B cell (primary cell): ENCODE measurements at regions not wholly inside any gene's neighbourhood (a gene's known extent, or its start where the extent isn't known, plus 50 kb on each side); places are given as distances from the start of the nearest gene placed in this dataset.

Experiments used
- ATAC-seq: fragments of 200-7000 bp; cut with Tn5 transposase; one replicate; pipeline ENCODE4 v1.10.0; 2021; ENCODE audit warnings: low read depth, mild to moderate bottlenecking, moderate number of reproducible peaks, moderate library complexity
- CTCF ChIA-PET: fragments of 350-600 bp; sonication (Branson Sonifier 250); formaldehyde crosslinking; loops from one replicate; lab custom pipeline; 2021; ENCODE audit warnings: antibody characterized with exemption, inconsistent platforms; lab: Charles Lee
- POLR2A ChIA-PET: fragments of 350-600 bp; sonication (Branson Sonifier 250); formaldehyde crosslinking; loops from one replicate; lab custom pipeline; 2021; ENCODE audit warnings: antibody characterized with exemption; lab: Charles Lee
- DNase-seq: peaks from one replicate; pipeline ENCODE4 v3.0.0; 2013
- H2AFZ ChIP-seq: 2 replicates; pipeline ENCODE4 v1.6.1; 2012; ENCODE audit warnings: mild to moderate bottlenecking, low read depth, low read length; ENCODE audit not compliant: insufficient read depth, poor library complexity, severe bottlenecking
- H3K27ac ChIP-seq, 2 donors: 1 replicate in 1 of 2; 2 replicates in 1 of 2; pipeline ENCODE4 v1.5.1; 2012 to 2013; ENCODE audit warnings: low read length in 2 of 2, mild to moderate bottlenecking in 2 of 2, moderate library complexity in 1 of 2
- H3K27me3 ChIP-seq, 4 experiments: fragments of 200-600 bp in 1 of 4; sonication (generic) in 1 of 4; replicated peaks in 1 of 4; 1 replicate in 2 of 4; 2 replicates in 2 of 4; pipeline versions ENCODE4 v1.6.1 to v1.7.0; 2013 to 2016; ENCODE audit warnings: low read length in 3 of 4, mild to moderate bottlenecking in 2 of 4, mixed read lengths in 1 of 4, moderate library complexity in 1 of 4; ENCODE audit not compliant: insufficient read depth in 4 of 4, control insufficient read depth in 3 of 4; ENCODE audit errors: control extremely low read depth in 1 of 4
- H3K36me3 ChIP-seq, 2 experiments: replicated peaks in 1 of 2; 1 replicate in 1 of 2; 2 replicates in 1 of 2; pipeline versions ENCODE4 v1.6.1 to v1.7.1; 2013; ENCODE audit warnings: low read length in 1 of 2; ENCODE audit not compliant: insufficient read depth in 2 of 2, control insufficient read depth in 1 of 2; ENCODE audit errors: control extremely low read depth in 1 of 2, extremely low read depth in 1 of 2
- H3K4me1 ChIP-seq, 2 donors: fragments of 200-600 bp in 1 of 2; sonication (generic) in 1 of 2; 1 replicate in 1 of 2; 2 replicates in 1 of 2; pipeline versions ENCODE4 v1.5.1 to v1.6.1; 2013 to 2017; ENCODE audit warnings: low read length in 2 of 2; ENCODE audit not compliant: control insufficient read depth in 2 of 2, insufficient read depth in 2 of 2
- H3K4me2 ChIP-seq: replicated peaks from 2 replicates; pipeline ENCODE3; 2012; ENCODE audit warnings: mild to moderate bottlenecking, low read depth, low read length; ENCODE audit not compliant: poor library complexity, severe bottlenecking
- H3K4me3 ChIP-seq, 5 experiments: fragments of 200-600 bp in 1 of 5; sonication (generic) in 1 of 5; 1 replicate in 3 of 5; 2 replicates in 2 of 5; pipeline versions ENCODE4 v1.5.1 to v1.7.0; 2011 to 2016; ENCODE audit warnings: low read length in 4 of 5, mild to moderate bottlenecking in 4 of 5, low read depth in 2 of 5, control low read depth in 1 of 5, moderate library complexity in 1 of 5; ENCODE audit not compliant: insufficient read depth in 1 of 5; ENCODE audit errors: control extremely low read depth in 1 of 5, extremely low read depth in 1 of 5
- H3K79me2 ChIP-seq: fragments of 200-600 bp; sonication (generic); one replicate; pipeline ENCODE4 v1.6.0; 2016; ENCODE audit warnings: low read length; ENCODE audit not compliant: control insufficient read depth, insufficient read depth
- H3K9ac ChIP-seq: fragments of 200-600 bp; sonication (generic); 2 replicates; pipeline ENCODE4 v1.6.1; 2017; ENCODE audit warnings: mild to moderate bottlenecking, low read length, moderate library complexity
- H3K9me3 ChIP-seq, 3 donors: one replicate each; pipeline versions ENCODE4 v1.6.1 to v1.7.1; 2013; ENCODE audit warnings: low read length in 2 of 3; ENCODE audit not compliant: control insufficient read depth in 2 of 3, insufficient read depth in 1 of 3; ENCODE audit errors: control extremely low read depth in 1 of 3
- H4K20me1 ChIP-seq: 2 replicates; pipeline ENCODE4 v1.6.0; 2012; ENCODE audit warnings: mild to moderate bottlenecking, low read length; ENCODE audit not compliant: insufficient read depth, control insufficient read depth, poor library complexity, severe bottlenecking
- H3K27ac Mint-ChIP-seq: one replicate; pipeline ENCODE4 v1.8.0; 2021; ENCODE audit warnings: mixed read lengths
- H3K27me3 Mint-ChIP-seq: one replicate; pipeline ENCODE4 v1.8.0; 2021; ENCODE audit warnings: mixed read lengths
- H3K4me1 Mint-ChIP-seq: one replicate; pipeline ENCODE4 v1.8.0; 2021; ENCODE audit warnings: mixed read lengths
- H3K4me3 Mint-ChIP-seq: one replicate; pipeline ENCODE4 v1.8.0; 2021; ENCODE audit warnings: mixed read lengths
- H3K9me3 Mint-ChIP-seq: one replicate; pipeline ENCODE4 v1.8.0; 2022; ENCODE audit warnings: mixed read lengths; ENCODE audit not compliant: insufficient read depth
- EZH2 ChIP-seq: IDR thresholded peaks from 2 replicates; pipeline ENCODE4 v1.6.1; 2012; ENCODE audit warnings: borderline replicate concordance, low read depth, mild to moderate bottlenecking, moderate library complexity, low read length; ENCODE audit not compliant: insufficient read depth, poor library complexity, severe bottlenecking
- intact Hi-C: fragments of 100-400 bp; cut with micrococcal nuclease; formaldehyde crosslinking; loops from one replicate; pipeline ENCODE4 v1.10.0; 2022
- TF ChIP-seq, protein P1 (sequence below): fragments of 200-600 bp; IDR thresholded peaks from one replicate; pipeline ENCODE4 v1.8.0; 2022; ENCODE audit warnings: antibody characterized with exemption, mild to moderate bottlenecking

DNA sequence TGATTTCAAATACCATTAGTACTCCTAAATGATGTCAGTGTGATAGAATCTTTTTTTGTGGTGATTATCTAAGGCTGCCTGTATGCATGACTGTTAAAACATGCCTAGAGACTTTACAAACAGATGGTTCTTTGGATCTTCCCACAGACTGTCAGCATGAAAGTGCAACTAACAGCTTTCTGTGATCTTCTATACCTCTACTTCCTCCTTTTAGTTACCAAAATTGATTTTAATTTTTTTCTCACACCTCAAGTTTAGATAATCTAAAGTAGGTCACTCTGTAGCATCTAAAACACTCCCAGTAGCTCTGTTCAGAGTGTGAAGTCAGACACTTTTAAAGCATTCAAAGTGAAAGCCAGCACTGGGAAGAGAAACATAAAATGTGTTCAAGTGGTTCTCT is 534.5 kb downstream of the PTPRC start:
- Histone ChIP-seq H2AFZ (no peak overlapping the region), H3K79me2 (no peaks in the 10 kb centered on the region), H3K36me3 (no peaks in the 10 kb centered on the region), H3K4me3 (no peak overlapping the region), H3K27ac (no peak overlapping the region), H3K4me2 (peak overlapping the region; percentile 37), H4K20me1 (no peaks in the 10 kb centered on the region), H3K9ac (no peak overlapping the region), H3K9me3 (no peaks in the 10 kb centered on the region), H3K27me3 (peaks cover 0 to 5% (median 2%) of the 10 kb centered on the region in 4 experiments), H3K4me1 (peaks cover 21 to 28% of the 10 kb centered on the region in 2 donors)
- intact Hi-C loops = no loop called here
- DNase-seq (peak; percentile 55), ATAC-seq (peak; percentile 53)
- Mint-ChIP-seq H3K27me3 (peaks cover 10% of the 10 kb centered on the region), H3K4me3 (no peak overlapping the region), H3K9me3 (no peaks in the 10 kb centered on the region), H3K27ac (no peak overlapping the region), H3K4me1 (peaks cover 29% of the 10 kb centered on the region)
- ChIA-PET POLR2A (no interaction called here), CTCF (interaction anchor here (0.8 to 1.5 kb wide), 2 partner anchors 32 to 60 kb away, joined by 4 read pairs; no protein-coding TSS in a partner anchor)
- no peak for TF ChIP-seq EZH2
- TF ChIP-seq, protein P1, sequence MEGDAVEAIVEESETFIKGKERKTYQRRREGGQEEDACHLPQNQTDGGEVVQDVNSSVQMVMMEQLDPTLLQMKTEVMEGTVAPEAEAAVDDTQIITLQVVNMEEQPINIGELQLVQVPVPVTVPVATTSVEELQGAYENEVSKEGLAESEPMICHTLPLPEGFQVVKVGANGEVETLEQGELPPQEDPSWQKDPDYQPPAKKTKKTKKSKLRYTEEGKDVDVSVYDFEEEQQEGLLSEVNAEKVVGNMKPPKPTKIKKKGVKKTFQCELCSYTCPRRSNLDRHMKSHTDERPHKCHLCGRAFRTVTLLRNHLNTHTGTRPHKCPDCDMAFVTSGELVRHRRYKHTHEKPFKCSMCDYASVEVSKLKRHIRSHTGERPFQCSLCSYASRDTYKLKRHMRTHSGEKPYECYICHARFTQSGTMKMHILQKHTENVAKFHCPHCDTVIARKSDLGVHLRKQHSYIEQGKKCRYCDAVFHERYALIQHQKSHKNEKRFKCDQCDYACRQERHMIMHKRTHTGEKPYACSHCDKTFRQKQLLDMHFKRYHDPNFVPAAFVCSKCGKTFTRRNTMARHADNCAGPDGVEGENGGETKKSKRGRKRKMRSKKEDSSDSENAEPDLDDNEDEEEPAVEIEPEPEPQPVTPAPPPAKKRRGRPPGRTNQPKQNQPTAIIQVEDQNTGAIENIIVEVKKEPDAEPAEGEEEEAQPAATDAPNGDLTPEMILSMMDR = no peak

- Mint-ChIP-seq H3K4me3 (no peak overlapping the region), H3K4me1 (peaks cover 23% of the 10 kb centered on the region)
- POLR2A ChIA-PET = no interaction called here
Measured at GRCh38 chr1:199174336-199174735, 535.5 kb downstream of the PTPRC start.

More at GRCh38 chr1:199174336-199174735, 535.5 kb downstream of the PTPRC start:
- H3K79me2 ChIP-seq = no peaks in the 10 kb centered on the region
- CTCF ChIA-PET = no interaction called here
- intact Hi-C loops = no loop called here
- peaks cover 0 to 5% (median 2%) of the 10 kb centered on the region in 4 experiments for H3K27me3 ChIP-seq
- no peaks in the 10 kb centered on the region for H4K20me1 ChIP-seq
- ATAC-seq (no peak), DNase-seq (no peak)
- H3K4me2 ChIP-seq = peak overlapping the region; percentile 37
- H3K4me3 ChIP-seq = no peak overlapping the region
- TF ChIP-seq, protein P1 = no peak
- TF ChIP-seq EZH2 = no peak
- no peak overlapping the region for H3K9ac ChIP-seq
- no peak overlapping the region for H3K27ac ChIP-seq
- Mint-ChIP-seq H3K27me3 (peaks cover 10% of the 10 kb centered on the region), H3K9me3 (no peaks in the 10 kb centered on the region), H3K27ac (no peak overlapping the region)
- H3K4me1 ChIP-seq = peaks cover 21% of the 10 kb centered on the region in 2 donors
- H3K9me3 ChIP-seq = no peaks in the 10 kb centered on the region
- H2AFZ ChIP-seq = no peak overlapping the region
- H3K36me3 ChIP-seq = no peaks in the 10 kb centered on the region
